Caki2 (cell line): ENCODE measurements at regions not wholly inside any gene's neighbourhood (a gene's known extent, or its start where the extent isn't known, plus 50 kb on each side); places are given as distances from the start of the nearest gene placed in this dataset.
A peak's percentile ranks its signal among the peaks of the same experiment; 100 is the strongest.
"Not testable (repeated sequence)": the region's sequence is repeated elsewhere in the genome, so short reads cannot be mapped to it uniquely, and the experiment has no call there.

ENCODE experiments used
- DNase-seq: peaks from one replicate; pipeline ENCODE4 v3.0.0-alpha.2; 2015; ENCODE audit warnings: low read depth
- in situ Hi-C: cut with HindIII; loops from 2 replicates; pipeline ENCODE4 v1.10.0; 2016; ENCODE audit warnings: low sequenced_read_pairs, low pct_unique_long_range_greater_than_20kb, mixed read lengths

DNA sequence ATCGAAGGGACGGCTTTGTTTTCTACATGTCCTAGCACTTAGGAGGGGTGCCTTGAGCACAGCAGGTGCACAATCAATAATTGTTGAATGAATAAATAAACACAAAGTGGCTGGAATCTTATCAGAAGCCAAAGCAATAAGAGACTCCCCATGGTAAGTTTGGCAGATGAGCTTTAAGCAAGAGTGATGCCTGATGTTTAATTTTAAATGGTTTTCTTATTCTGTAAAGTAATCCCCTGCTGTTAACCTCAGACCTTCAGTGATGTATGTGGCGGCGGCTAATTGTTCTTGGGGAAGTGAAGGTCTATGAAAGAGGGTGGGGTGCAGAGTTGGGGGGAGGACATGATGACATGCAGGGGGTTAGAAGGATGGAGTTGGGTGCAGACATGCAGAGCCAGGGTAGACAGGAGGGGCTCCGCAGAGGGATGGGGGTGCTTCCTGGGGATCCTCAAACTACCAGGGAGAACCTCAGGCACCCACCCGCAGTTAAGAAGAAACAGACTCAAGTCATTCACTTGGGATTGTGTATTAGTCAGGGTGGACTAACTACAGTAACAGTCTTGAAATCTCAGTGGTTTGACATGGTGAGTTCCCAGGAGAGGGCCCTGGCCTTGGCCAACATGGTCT, 65.7 kb upstream of the SHB start:
- DNase-seq, result no peak
- in situ Hi-C loops, result no loop called here

DNA sequence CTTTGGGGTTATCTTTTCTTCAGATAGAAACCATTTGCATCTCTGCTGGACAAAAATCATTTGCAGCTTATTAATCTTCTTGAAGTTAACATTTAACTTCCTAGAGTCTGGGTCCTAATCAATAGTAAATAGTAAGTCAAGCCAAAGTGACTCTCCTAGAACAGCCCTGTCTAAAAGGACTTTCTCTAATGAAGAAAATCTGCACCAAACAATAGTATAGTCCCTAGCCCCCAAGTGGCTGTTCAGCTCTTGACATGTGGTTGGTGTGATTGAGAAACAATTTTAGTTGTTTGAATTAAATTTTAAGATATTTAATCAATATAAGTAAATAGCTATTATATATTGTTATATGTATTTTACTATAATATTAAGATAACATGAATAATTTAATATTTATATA, 64.6 kb upstream of the SHB start:
- DNase-seq, result no peak
- in situ Hi-C loops, result no loop called here

DNA sequence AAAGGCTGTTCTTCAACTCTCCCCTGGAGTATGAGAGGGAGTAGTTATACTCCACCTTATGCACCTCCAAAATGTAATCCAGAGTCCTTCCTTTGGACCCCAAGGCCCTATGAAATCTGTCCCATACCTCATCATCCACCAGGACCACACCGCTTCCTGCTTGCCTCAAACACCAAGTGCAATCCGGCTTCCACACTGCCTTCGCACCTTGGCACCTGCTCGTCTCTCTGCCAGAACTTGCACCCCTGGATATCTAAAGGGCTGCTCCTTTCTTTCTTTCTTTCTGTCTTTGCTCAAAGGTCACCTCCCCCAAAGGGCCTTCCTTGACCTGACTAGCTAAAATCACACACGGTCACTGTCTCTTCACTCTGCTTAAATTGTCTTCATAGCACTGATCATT, 63.9 kb upstream of the SHB start:
- in situ Hi-C loops, result no loop called here

DNA sequence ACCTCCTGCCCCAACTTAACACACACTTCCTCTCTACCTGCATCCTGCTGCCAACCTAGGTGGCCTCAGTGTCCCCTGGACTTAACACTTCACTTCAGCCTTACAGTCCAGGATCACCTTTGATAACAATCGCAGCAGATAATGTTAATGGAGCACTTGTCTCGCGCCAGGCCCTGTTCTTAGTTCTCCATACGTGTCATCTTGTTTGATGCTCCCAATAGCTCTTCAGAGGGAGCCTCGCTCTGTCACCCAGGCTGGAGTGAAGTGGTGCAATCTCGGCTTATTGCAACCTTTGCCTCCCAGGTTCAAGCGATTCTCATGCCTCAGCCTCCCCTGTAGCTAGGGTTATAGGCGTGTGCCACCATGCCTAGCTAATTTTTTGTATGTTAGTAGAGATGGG, 62.7 kb upstream of the SHB start:
- in situ Hi-C loops, result no loop called here
- no peak for DNase-seq

More for the DNA sequence above, 63.9 kb upstream of the SHB start:
- DNase-seq, result no peak

DNA sequence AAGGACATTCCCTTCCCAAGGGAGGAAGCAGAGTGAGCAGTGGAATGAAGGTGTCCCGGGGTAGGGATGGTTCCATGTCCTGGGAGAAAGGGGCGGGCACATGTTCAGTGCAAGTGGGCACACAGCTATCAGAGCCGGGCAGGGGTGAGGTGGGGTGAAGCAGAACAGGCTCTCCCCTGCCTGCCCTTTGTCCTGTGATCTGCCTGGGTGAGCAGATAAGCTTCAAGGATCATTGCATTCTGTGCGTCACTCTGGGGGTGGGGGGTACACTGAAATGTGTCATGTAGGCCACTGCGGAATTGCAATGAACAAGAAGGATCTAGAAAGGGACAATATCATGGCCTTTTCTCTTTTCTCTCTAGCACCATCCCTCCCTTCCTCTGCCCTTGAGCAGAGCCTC, 61.7 kb upstream of the SHB start:
- peak; percentile 56 for DNase-seq
- in situ Hi-C loops, result no loop called here

DNA sequence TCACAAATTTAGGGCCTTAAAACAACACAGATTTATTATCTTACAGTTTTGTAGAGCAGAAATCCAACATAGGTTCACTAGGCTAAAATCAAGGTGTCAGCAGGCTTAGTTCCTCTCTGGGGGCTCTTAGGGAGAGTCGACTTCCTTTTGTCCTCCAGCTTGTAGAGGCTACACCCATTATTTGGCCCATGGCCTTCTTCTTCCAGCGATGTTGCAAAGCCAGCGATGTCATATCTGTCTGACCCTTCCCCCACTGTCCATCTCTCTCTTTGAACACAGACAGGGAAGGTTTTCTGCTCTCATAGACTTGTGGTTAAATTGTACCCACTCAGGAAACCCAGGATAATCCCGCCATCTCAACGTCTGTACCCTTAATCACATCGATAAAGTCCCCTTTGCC, 60.3 kb upstream of the SHB start:
- in situ Hi-C loops, result no loop called here
- DNase-seq, result no peak

DNA sequence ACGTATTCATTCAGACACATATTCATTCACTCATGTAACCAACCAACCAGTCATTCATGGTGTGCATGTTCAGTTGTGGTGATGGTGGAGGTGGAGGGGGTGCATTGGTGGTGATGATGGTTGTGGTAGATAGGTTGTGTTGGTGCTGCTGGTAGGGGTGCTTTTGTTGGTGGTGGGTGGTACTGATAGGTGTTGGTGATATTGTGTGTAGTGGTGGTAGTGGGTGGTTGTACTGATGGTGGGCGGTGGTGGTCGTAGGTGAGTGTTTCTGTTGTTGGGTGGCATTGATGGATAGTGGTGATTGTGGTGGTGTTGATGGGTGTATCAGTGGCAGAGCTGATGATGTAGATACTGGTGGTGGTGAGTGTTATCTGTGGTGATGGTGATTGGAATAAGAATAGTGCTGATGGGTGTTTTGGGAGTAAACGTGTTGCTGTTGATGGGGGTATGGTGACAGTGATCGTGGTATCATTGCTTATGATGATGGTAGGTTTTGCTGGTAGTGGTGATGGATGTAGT, 59.8 kb upstream of the SHB start:
- no peak for DNase-seq
- in situ Hi-C loops, result no loop called here

DNA sequence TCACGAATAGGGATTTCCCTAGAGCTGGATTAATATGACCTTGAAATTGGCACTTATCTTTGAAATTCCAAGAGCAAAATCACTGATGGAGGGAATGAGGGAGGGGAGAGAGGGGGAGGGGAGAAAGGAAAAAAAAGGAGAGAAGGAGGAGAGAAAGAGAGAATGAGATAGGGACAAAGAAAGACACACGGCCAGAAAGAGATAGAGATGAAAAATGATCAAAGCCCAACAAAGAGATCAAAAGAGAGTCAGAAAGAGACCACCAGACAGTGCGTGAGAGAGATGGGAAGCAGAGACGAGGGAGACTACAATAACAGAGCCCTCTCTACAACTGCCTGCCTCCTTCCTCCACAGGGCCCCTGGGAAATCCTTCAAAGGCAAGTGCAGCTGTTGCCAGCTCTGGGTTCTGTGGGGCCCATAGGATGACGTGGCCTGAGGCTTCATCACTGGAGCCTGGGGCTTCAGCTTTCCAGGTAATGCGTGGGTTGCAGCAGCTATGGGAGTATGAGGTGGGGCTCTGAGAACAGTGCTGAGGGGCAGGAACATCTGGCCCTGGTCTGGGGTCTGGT, 58.3 kb upstream of the SHB start:
- in situ Hi-C loops, result no loop called here
- DNase-seq, result no peak

DNA sequence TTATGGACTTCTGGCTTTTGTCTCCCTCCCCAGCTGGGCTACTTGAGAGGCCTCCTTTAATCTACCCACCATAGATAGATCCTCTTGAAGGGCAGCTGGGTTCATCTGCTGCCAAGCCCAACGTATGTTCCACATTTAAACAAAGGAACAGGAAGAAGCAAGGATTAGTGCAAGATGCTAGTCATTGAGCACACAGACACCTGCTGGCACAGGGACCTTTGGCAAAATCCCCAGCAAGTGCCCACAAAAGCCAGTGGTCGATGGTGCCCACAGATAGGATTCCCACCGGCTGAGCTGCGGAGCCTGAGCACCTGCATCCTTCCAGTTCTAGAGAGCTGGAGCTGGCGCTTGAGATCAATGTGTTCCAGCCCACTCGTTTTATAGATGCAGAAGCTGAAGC, 57.7 kb upstream of the SHB start:
- in situ Hi-C loops, result no loop called here
- no peak for DNase-seq

DNA sequence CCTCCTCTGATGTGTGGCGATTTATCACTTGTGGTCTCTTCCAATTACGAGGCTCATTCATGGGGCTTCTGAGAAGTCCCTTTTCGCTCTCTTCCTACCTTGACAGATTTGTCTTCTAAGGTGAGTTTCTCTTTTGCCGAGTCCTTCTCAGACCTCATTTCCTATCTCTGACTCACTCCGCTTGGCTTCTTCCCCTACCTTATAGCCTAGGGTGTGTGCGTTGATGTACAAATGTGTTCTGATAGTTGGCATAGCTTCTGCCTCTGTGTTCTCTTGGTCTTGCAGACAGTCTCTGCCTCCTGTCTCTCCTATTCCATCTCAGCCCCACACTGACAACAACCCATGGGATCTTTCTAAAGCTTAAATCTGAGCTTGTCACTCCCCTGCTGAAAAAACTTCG, 56.9 kb upstream of the SHB start:
- in situ Hi-C loops, result no loop called here
- DNase-seq, result no peak

DNA sequence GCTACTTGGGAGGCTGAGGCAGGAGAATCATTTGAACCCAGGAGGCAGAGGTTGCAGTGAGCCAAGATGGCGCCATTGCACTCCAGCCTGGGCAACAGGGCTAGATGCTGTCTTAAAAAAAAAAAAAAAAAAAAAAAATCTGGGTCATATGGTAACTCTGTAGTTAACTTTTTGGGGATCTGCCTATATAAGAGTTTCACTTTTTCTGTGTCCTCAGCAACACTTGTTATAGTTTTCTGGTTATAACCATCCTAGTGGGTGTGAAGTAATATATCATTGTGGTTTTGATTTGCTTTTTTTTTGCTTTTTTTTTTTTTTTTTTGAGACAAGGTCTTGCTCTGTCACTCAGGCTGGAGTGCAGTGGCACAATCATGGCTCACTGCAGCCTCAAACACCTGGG, 54.3 kb upstream of the SHB start:
- DNase-seq, in situ Hi-C loops: not testable (repeated sequence)

DNA sequence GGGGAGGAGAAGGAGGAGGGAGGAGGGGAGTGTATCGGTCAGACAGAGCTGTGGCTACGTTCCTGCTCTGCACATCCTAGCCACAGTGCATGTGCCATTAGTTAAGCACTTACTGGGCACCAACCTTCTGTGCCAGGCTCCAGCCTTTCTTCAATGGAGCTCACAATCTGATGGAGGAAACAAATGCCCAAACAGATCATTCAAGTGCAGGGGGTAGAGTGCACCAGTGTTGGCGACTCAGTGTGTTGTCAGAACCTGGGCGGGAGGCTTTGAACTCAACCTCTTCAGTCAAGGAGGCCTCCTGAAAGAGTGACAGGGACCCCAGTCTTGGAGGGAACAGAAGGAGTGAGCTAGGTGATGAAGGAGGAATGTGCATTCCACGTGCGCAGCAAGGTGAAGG, 51.9 kb upstream of the SHB start:
- in situ Hi-C loops, result no loop called here
- no peak for DNase-seq

DNA sequence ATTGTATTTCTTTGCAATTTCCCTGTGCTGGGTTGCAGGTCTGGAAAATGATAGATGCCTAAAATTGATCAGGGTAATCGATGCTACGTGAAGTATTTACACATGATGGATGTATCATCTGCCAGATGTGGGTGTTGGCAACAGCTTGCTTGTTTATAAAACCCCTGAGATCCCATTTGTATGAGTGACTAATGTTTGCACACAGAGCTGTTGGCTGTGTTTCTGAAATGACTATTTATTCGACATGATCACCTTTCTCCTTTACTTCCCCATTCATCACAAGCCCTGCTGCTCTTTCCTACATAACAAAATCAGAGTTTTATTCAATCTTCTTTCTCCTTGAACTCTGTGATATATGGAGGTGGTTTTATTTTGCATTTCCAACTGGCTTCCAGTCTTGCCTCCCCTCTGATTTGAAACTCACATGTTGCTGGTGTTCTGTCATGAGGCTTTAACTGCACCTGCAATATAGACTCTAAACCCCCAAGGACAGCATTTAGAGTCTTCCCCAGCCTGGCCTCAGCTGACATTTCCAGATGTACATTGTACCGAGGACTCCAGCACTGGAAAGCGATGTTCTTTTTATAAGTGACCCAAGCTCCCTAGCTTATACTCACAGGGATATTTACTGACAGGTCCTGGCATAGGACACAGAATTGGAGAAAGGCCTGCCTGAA, 50.7 kb upstream of the SHB start:
- in situ Hi-C loops, result no loop called here
- no peak for DNase-seq

DNA sequence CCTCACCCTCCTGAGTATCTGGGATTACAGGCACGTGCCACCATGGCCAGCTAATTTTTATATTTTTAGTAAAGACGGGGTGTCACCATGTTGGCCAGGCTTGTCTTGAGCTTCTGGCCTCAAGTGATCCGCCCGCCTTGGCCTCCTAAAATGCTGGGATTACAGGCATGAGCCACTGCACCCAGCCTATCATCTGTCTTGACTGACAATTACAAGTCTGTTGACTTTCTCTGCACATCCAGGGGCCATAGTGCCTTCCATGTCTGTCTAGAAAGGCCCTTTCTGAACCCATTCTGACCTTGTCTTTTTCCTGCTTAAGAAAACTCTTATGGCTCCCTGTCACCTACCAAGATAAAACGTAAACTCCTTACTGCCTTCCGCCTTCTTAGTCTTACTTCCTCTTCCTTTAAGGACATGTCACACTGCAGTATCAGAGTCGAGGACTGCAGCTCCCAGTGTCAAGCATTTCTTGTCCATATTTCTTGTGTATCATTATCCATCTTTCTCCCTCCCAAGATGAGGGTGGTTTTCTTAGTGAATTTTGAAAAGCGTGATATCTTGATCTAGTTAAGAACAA, 49.9 kb upstream of the SHB start:
- no peak for DNase-seq

More for the DNA sequence above, 49.9 kb upstream of the SHB start:
- in situ Hi-C loops, result no loop called here
